SK-N-SH treated with all-trans-retinoic acid at 6 μM for 48 hours (cell line): ENCODE measurements at regions not wholly inside any gene's neighbourhood (a gene's known extent, or its start where the extent isn't known, plus 50 kb on each side); places are given as distances from the start of the nearest gene placed in this dataset.

ENCODE experiments used
- ATAC-seq: fragments of 200-7000 bp; cut with Tn5 transposase; 3 replicates; pipeline ENCODE4 v1.9.1; 2020; ENCODE audit warnings: mild to moderate bottlenecking, moderate library complexity
- ARNTL ChIP-seq: fragments of 450-650 bp; formaldehyde crosslinking; IDR thresholded peaks from 2 replicates; pipeline ENCODE4 v1.5.0; 2020; ENCODE audit warnings: low read depth, mild to moderate bottlenecking, moderate library complexity, borderline replicate concordance
- BACH2 ChIP-seq: fragments of 250-450 bp; sonication (Bioruptor Pico); IDR thresholded peaks from 2 replicates; pipeline ENCODE4 v1.9.0; 2021; ENCODE audit warnings: mild to moderate bottlenecking, borderline replicate concordance
- CSDC2 ChIP-seq: fragments of 250-450 bp; sonication (Bioruptor Pico); IDR thresholded peaks from 2 replicates; pipeline ENCODE4 v1.5.0; 2020; ENCODE audit warnings: mild to moderate bottlenecking, moderate library complexity
- CSRNP3 ChIP-seq: fragments of 250-450 bp; sonication (Bioruptor Pico); IDR thresholded peaks from 2 replicates; pipeline ENCODE4 v1.5.1; 2021; ENCODE audit warnings: mild to moderate bottlenecking, moderate library complexity
- ESRRG ChIP-seq: fragments of 250-450 bp; sonication (Bioruptor Pico); IDR thresholded peaks from 2 replicates; pipeline ENCODE4 v1.6.1; 2021; ENCODE audit warnings: mild to moderate bottlenecking
- GLIS3 ChIP-seq: fragments of 250-450 bp; sonication (Bioruptor Pico); IDR thresholded peaks from 2 replicates; pipeline ENCODE4 v1.5.0; 2020; ENCODE audit warnings: mild to moderate bottlenecking, moderate library complexity
- OSR1 ChIP-seq: fragments of 250-450 bp; sonication (Bioruptor Pico); IDR thresholded peaks from 2 replicates; pipeline ENCODE4 v1.8.0; 2022; ENCODE audit warnings: moderate library complexity, mild to moderate bottlenecking, inconsistent platforms
- PATZ1 ChIP-seq: fragments of 250-450 bp; sonication (Bioruptor Pico); IDR thresholded peaks from 2 replicates; pipeline ENCODE4 v1.8.0; 2020; ENCODE audit warnings: mild to moderate bottlenecking, moderate library complexity, borderline replicate concordance
- PPARA ChIP-seq: fragments of 250-450 bp; sonication (Bioruptor Pico); IDR thresholded peaks from 2 replicates; pipeline ENCODE4 v1.5.0; 2020; ENCODE audit warnings: mild to moderate bottlenecking, borderline replicate concordance
- RARB ChIP-seq: fragments of 250-450 bp; sonication (Bioruptor Pico); IDR thresholded peaks from 2 replicates; pipeline ENCODE4 v1.8.0; 2021; ENCODE audit warnings: mild to moderate bottlenecking, moderate library complexity
- SNAI2 ChIP-seq: fragments of 250-450 bp; sonication (Bioruptor Pico); IDR thresholded peaks from 2 replicates; pipeline ENCODE4 v1.5.0; 2020; ENCODE audit warnings: mild to moderate bottlenecking, moderate library complexity
- TCF4 ChIP-seq: fragments of 250-450 bp; sonication (Bioruptor Pico); IDR thresholded peaks from 2 replicates; pipeline ENCODE4 v1.8.0; 2021; ENCODE audit warnings: mild to moderate bottlenecking, moderate library complexity, borderline replicate concordance
- TOX ChIP-seq: fragments of 250-450 bp; sonication (Bioruptor Pico); IDR thresholded peaks from 2 replicates; pipeline ENCODE4 v1.8.0; 2021; ENCODE audit warnings: mild to moderate bottlenecking, moderate library complexity, borderline replicate concordance
- ZFP3 ChIP-seq: fragments of 250-450 bp; sonication (Bioruptor Pico); IDR thresholded peaks from 2 replicates; pipeline ENCODE4 v1.5.0; 2020; ENCODE audit warnings: mild to moderate bottlenecking, moderate library complexity
- ZFP30 ChIP-seq: fragments of 450-650 bp; formaldehyde crosslinking; IDR thresholded peaks from 2 replicates; pipeline ENCODE4 v1.5.0; 2022; ENCODE audit warnings: mild to moderate bottlenecking, moderate library complexity
- ZNF565 ChIP-seq: fragments of 450-650 bp; formaldehyde crosslinking; conservative IDR thresholded peaks from 2 replicates; pipeline ENCODE4 v1.5.0; 2020; ENCODE audit warnings: low read depth, mild to moderate bottlenecking, moderate library complexity
- ZNF70 ChIP-seq: fragments of 450-650 bp; formaldehyde crosslinking; IDR thresholded peaks from 2 replicates; pipeline ENCODE4 v1.5.0; 2020; ENCODE audit warnings: mild to moderate bottlenecking, moderate library complexity
- ZNF8 ChIP-seq: fragments of 450-650 bp; formaldehyde crosslinking; IDR thresholded peaks from 2 replicates; pipeline ENCODE4 v1.5.0; 2020; ENCODE audit warnings: mild to moderate bottlenecking, moderate library complexity
- TF ChIP-seq, protein P1 (sequence below): fragments of 250-450 bp; sonication (Bioruptor Pico); IDR thresholded peaks from 2 replicates; pipeline ENCODE4 v1.5.0; 2020; ENCODE audit warnings: mild to moderate bottlenecking, moderate library complexity
- TF ChIP-seq, protein P2 (sequence below): fragments of 250-450 bp; sonication (Bioruptor Pico); IDR thresholded peaks from 2 replicates; pipeline ENCODE4 v1.5.1; 2020; ENCODE audit warnings: low read depth, mild to moderate bottlenecking, moderate library complexity
- TF ChIP-seq, protein P3 (sequence below): fragments of 250-450 bp; sonication (Bioruptor Pico); IDR thresholded peaks from 2 replicates; pipeline ENCODE4 v1.8.0; 2021; ENCODE audit warnings: low read depth, mild to moderate bottlenecking, moderate library complexity, borderline replicate concordance

GRCh38 chr2:180778291-180778690 is 202.1 kb upstream of the UBE2E3 start:
- no peak for ATAC-seq
- TF ChIP-seq RARB (CRISPR knock-in tag) (no peak), ZNF70 (CRISPR knock-in tag) (no peak), ZFP30 (no peak), CSDC2 (CRISPR knock-in tag) (no peak), ESRRG (no peak), PATZ1 (CRISPR knock-in tag) (no peak), ZNF8 (CRISPR knock-in tag) (no peak), ZFP3 (CRISPR knock-in tag) (no peak), GLIS3 (CRISPR knock-in tag) (no peak), TOX (CRISPR knock-in tag) (no peak), SNAI2 (no peak), OSR1 (no peak), ARNTL (CRISPR knock-in tag) (no peak), PPARA (no peak), BACH2 (CRISPR knock-in tag) (no peak), CSRNP3 (no peak), TCF4 (CRISPR knock-in tag) (no peak)
- TF ChIP-seq, protein P1, sequence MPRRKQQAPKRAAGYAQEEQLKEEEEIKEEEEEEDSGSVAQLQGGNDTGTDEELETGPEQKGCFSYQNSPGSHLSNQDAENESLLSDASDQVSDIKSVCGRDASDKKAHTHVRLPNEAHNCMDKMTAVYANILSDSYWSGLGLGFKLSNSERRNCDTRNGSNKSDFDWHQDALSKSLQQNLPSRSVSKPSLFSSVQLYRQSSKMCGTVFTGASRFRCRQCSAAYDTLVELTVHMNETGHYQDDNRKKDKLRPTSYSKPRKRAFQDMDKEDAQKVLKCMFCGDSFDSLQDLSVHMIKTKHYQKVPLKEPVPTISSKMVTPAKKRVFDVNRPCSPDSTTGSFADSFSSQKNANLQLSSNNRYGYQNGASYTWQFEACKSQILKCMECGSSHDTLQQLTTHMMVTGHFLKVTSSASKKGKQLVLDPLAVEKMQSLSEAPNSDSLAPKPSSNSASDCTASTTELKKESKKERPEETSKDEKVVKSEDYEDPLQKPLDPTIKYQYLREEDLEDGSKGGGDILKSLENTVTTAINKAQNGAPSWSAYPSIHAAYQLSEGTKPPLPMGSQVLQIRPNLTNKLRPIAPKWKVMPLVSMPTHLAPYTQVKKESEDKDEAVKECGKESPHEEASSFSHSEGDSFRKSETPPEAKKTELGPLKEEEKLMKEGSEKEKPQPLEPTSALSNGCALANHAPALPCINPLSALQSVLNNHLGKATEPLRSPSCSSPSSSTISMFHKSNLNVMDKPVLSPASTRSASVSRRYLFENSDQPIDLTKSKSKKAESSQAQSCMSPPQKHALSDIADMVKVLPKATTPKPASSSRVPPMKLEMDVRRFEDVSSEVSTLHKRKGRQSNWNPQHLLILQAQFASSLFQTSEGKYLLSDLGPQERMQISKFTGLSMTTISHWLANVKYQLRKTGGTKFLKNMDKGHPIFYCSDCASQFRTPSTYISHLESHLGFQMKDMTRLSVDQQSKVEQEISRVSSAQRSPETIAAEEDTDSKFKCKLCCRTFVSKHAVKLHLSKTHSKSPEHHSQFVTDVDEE, result no peak
- TF ChIP-seq, protein P2, sequence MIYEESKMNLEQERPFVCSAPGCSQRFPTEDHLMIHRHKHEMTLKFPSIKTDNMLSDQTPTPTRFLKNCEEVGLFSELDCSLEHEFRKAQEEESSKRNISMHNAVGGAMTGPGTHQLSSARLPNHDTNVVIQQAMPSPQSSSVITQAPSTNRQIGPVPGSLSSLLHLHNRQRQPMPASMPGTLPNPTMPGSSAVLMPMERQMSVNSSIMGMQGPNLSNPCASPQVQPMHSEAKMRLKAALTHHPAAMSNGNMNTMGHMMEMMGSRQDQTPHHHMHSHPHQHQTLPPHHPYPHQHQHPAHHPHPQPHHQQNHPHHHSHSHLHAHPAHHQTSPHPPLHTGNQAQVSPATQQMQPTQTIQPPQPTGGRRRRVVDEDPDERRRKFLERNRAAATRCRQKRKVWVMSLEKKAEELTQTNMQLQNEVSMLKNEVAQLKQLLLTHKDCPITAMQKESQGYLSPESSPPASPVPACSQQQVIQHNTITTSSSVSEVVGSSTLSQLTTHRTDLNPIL (CRISPR knock-in tag), result no peak
- TF ChIP-seq, protein P3, sequence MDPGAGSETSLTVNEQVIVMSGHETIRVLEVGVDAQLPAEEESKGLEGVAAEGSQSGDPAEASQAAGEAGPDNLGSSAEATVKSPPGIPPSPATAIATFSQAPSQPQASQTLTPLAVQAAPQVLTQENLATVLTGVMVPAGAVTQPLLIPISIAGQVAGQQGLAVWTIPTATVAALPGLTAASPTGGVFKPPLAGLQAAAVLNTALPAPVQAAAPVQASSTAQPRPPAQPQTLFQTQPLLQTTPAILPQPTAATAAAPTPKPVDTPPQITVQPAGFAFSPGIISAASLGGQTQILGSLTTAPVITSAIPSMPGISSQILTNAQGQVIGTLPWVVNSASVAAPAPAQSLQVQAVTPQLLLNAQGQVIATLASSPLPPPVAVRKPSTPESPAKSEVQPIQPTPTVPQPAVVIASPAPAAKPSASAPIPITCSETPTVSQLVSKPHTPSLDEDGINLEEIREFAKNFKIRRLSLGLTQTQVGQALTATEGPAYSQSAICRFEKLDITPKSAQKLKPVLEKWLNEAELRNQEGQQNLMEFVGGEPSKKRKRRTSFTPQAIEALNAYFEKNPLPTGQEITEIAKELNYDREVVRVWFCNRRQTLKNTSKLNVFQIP (CRISPR knock-in tag), result no peak

GRCh38 chr2:180776921-180777320 is 203.5 kb upstream of the UBE2E3 start:
- TF ChIP-seq CSDC2 (CRISPR knock-in tag) (no peak), ZFP3 (CRISPR knock-in tag) (no peak), ZFP30 (no peak), GLIS3 (CRISPR knock-in tag) (no peak), BACH2 (CRISPR knock-in tag) (no peak)
- TF ChIP-seq, all 23 proteins: peak for 0
- no peak for ATAC-seq

GRCh38 chr2:180775711-180776110 is 204.7 kb upstream of the UBE2E3 start:
- no peak for ATAC-seq
- TF ChIP-seq ZFP30, result no peak
- TF ChIP-seq PPARA, result no peak
- TF ChIP-seq, protein P2 (CRISPR knock-in tag), result no peak
- TF ChIP-seq ZFP3 (CRISPR knock-in tag), result no peak
- TF ChIP-seq, protein P3 (CRISPR knock-in tag), result no peak
- TF ChIP-seq SNAI2, result no peak
- no peak for TF ChIP-seq BACH2 (CRISPR knock-in tag)
- TF ChIP-seq ZNF565 (CRISPR knock-in tag), result no peak
- TF ChIP-seq, protein P1, result no peak
